Prostate gland (tissue), 2 donors: ENCODE measurements at regions not wholly inside any gene's neighbourhood (a gene's known extent, or its start where the extent isn't known, plus 50 kb on each side); places are given as distances from the start of the nearest gene placed in this dataset.

Experiments used
- POLR2A ChIP-seq: fragments of 450-650 bp; IDR thresholded peaks from one replicate; pipeline ENCODE4 v1.6.1; 2016; ENCODE audit warnings: antibody characterized with exemption, mild to moderate bottlenecking
- TF ChIP-seq, protein P1 (sequence below), 4 experiments: fragments of 200-600 bp in 2 of 4; fragments of 450-650 bp in 2 of 4; sonication (generic) in 2 of 4; IDR thresholded peaks; 1 replicate in 3 of 4; 2 replicates in 1 of 4; pipeline ENCODE4 v1.5.1; 2016 to 2019; ENCODE audit warnings: antibody characterized with exemption in 4 of 4, mild to moderate bottlenecking in 2 of 4, moderate library complexity in 2 of 4

DNA sequence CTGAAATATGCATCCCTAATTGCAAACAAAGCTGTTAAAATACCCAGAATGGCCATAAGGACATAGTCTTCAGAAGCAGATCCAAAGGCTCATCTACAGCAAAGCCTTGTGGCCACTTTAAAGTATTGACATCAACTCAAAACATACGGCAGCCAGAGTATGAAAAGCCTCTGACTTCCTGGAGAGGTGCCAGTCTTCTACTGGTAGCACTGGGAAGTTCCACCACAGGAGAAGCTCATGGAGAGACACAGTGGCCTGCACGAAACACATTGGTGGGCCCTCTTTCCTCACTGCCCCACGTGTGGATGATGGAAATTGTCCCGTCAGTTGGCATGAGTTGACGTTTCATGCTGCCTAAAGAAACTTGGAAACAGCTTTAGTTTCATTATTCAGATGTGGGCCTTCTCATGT, 202.6 kb upstream of the HEY2 start:
- TF ChIP-seq, protein P1, sequence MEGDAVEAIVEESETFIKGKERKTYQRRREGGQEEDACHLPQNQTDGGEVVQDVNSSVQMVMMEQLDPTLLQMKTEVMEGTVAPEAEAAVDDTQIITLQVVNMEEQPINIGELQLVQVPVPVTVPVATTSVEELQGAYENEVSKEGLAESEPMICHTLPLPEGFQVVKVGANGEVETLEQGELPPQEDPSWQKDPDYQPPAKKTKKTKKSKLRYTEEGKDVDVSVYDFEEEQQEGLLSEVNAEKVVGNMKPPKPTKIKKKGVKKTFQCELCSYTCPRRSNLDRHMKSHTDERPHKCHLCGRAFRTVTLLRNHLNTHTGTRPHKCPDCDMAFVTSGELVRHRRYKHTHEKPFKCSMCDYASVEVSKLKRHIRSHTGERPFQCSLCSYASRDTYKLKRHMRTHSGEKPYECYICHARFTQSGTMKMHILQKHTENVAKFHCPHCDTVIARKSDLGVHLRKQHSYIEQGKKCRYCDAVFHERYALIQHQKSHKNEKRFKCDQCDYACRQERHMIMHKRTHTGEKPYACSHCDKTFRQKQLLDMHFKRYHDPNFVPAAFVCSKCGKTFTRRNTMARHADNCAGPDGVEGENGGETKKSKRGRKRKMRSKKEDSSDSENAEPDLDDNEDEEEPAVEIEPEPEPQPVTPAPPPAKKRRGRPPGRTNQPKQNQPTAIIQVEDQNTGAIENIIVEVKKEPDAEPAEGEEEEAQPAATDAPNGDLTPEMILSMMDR (IDR thresholded peaks at IDR 0.05) = no peak
- TF ChIP-seq POLR2A = no peak
